Right cardiac atrium (tissue), 5 donors: ENCODE measurements at regions not wholly inside any gene's neighbourhood (a gene's known extent, or its start where the extent isn't known, plus 50 kb on each side); places are given as distances from the start of the nearest gene placed in this dataset.

Source experiments
- ATAC-seq, 2 donors: fragments of 200-7000 bp; cut with Tn5 transposase; one replicate each; pipeline versions ENCODE4 v1.8.0 to v1.9.1; 2020; ENCODE audit warnings: moderate library complexity in 2 of 2, mild to moderate bottlenecking in 1 of 2
- DNase-seq, 3 donors: peaks; one replicate each; pipeline ENCODE4 v3.0.0-alpha.2; 2020
- H3K27ac ChIP-seq: one replicate; pipeline ENCODE4 v1.5.1; 2013; ENCODE audit warnings: mild to moderate bottlenecking, low read length, control low read depth, moderate library complexity
- H3K27me3 ChIP-seq: one replicate; pipeline ENCODE4 v1.6.1; 2013; ENCODE audit not compliant: control insufficient read depth, insufficient read depth
- H3K4me1 ChIP-seq: one replicate; pipeline ENCODE4 v1.6.1; 2013; ENCODE audit warnings: low read length; ENCODE audit not compliant: control insufficient read depth, insufficient read depth
- H3K4me3 ChIP-seq: one replicate; pipeline ENCODE4 v1.5.1; 2013; ENCODE audit warnings: low read length, control low read depth
- H3K9me3 ChIP-seq: one replicate; pipeline ENCODE4 v1.6.1; 2013; ENCODE audit warnings: low read length; ENCODE audit not compliant: control insufficient read depth
- WGBS: extraction: QIAGEN DNeasy Blood & Tissue Kit; methylation state at CpG from one replicate; pipeline ENCODE4 v1.1.7; 2013; 5-methylcytosine and 5-hydroxymethylcytosine counted together
- intact Hi-C, 4 donors: fragments of 100-400 bp; cut with DNase I; formaldehyde crosslinking; loops; one replicate each; pipeline versions ENCODE4 v1.11.0 to v1.14.0; 2022 to 2023
- donor health status: healthy with polysubstance abuse.
- donor health status: DM: no; HTN: yes; CAD: no.
- donor health status: DM: no; HTN: no; CAD: no.
- donor health status: DM: no; HTN: yes; CAD: no; lungs with severe emphysema.
- donor health status: DM: yes; HTN: yes; CAD: no.

DNA sequence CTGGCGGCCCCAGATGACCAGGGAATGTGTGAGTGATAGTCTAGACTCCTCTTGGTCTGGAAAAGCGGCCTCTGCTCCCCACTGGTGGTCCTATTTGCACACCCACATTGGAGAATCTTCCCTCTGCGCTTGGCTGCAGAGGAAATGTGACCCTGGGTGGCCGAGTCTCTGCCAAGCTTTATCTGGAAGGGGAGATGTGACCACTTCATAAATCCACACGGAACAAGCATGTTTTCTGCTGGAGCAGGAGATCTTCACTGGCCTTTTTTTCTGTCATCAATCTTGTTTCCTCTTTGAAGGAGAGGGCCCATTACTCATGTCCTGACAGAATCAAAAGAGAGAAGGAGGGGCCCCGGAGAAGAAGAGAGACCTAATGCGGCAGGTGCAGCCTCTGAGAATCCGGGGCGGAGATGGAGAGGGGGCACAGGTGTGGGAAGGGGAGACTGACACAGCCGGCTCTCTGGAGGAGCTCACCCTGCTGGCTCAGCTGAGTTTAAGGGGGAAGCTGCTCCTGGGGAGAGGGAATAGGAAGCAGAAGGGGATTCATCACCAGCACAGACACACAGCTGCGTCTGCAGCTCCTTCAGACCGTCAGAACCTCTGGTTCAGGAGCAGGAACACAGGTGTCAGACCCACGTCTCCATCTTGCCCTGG lies 116.3 kb downstream of the SOX9 start:
- Histone ChIP-seq H3K9me3 (no peaks in the 10 kb centered on the region), H3K27me3 (no peaks in the 10 kb centered on the region), H3K4me3 (no peak overlapping the region), H3K4me1 (no peaks in the 10 kb centered on the region), H3K27ac (no peak overlapping the region)
- no peak for ATAC-seq
- no peak for DNase-seq
- WGBS, result 50% methylated on average over 13 of the region's 13 CpGs
- intact Hi-C loops, result no loop called here

DNA sequence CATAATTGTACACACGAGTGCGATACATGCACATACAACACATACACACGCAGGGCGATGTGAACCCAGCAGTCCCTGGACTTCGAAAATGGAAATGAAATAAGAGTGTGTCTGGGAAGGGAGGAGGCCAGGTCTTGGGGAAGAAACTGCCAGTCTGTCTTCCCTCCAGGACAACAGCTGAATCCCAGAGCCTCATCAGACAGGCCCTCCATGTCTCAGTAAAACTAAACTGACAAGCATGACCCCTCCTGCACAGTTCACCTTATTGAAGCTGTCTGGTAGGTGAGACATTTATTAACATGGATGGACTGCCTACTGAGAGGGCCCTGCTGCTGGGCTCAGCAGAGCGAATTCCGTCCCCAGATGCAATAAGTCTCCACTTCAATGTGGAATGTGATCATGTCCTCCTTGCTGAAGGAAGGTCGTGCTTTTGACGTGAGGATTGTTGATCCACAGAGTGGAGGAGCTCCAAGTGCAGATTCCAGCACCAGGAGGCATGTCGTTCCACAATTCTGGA lies 117.4 kb downstream of the SOX9 start:
- WGBS, result 70% methylated on average over 10 of the region's 10 CpGs
- Histone ChIP-seq H3K4me3 (no peak overlapping the region), H3K27me3 (no peaks in the 10 kb centered on the region), H3K4me1 (no peaks in the 10 kb centered on the region), H3K27ac (no peak overlapping the region), H3K9me3 (no peaks in the 10 kb centered on the region)
- intact Hi-C loops, result no loop called here
- ATAC-seq (no peak), DNase-seq (no peak)

DNA sequence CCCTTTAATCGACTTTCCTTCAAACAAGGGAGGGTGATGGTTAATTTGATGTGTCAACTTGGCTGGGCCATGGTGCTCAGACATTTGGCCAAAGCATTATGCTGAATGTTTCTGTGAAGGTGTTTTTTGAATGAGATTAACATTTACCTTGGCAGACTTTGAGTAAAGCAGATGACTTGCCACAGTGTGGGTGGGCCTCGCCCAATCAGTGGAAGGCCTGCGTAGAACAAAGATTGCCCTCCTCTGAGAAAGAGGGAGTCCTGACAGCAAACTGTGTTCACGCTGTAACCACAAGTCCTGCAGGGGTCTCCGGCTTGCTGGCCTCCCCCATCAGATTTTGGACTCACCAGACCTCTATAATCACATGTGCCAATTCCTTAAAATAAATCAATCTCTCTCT lies 118.7 kb downstream of the SOX9 start:
- no peak overlapping the region for H3K4me3 ChIP-seq

DNA sequence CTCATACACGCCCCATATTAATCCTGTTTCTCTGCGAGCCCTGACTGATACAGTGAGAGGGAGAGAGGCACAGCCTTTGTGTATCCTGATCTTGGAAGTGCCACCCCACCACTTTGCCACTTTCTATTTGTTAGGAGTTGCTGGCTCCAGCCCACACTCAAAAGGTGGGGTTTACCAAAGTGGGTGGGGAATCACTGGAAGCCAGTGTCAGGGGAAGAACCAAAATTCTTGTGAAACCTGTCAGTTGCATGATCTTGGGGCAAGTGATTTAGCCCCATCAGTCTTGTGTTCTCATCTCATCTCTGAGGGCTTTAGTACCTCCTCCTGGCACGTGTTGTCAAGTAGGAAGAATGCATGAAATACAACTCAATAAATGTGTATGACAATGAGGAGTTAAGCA lies 119.5 kb downstream of the SOX9 start:
- ATAC-seq (no peak), DNase-seq (no peak)
- Histone ChIP-seq H3K4me1 (no peaks in the 10 kb centered on the region), H3K4me3 (no peak overlapping the region), H3K27ac (no peak overlapping the region), H3K9me3 (no peaks in the 10 kb centered on the region), H3K27me3 (no peaks in the 10 kb centered on the region)
- intact Hi-C loops, result no loop called here
- 79% methylated on average over 3 of the region's 3 CpGs for WGBS

More for the DNA sequence above, 118.7 kb downstream of the SOX9 start:
- Histone ChIP-seq H3K27me3 (no peaks in the 10 kb centered on the region), H3K27ac (no peak overlapping the region), H3K9me3 (no peaks in the 10 kb centered on the region), H3K4me1 (no peaks in the 10 kb centered on the region)
- ATAC-seq, result no peak
- DNase-seq, result no peak
- intact Hi-C loops, result no loop called here
- 91% methylated on average over 5 of the region's 5 CpGs for WGBS

DNA sequence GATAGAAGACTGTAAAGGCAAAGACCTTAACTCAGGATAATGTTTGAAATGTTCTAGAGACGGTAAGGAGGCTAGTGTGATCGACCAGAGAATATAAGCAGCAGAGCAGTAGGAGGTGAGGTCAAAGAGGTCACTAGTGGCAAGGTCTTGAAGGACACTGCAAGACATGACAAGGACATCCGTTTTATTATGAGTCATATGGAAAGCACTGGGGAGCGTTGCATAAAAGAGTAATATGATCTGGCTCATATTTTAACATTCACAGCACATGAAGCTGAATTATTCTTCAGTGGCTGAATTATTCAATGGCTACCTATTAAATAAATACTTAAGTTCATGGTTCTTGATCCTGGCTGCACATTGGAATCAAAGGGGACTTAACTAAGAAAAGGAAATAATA lies 123.7 kb downstream of the SOX9 start:
- H3K4me1 ChIP-seq, result no peaks in the 10 kb centered on the region
- no peaks in the 10 kb centered on the region for H3K27me3 ChIP-seq
- no peaks in the 10 kb centered on the region for H3K9me3 ChIP-seq
- intact Hi-C loops, result no loop called here
- DNase-seq (no peak), ATAC-seq (no peak)
- H3K27ac ChIP-seq, result no peak overlapping the region
- no peak overlapping the region for H3K4me3 ChIP-seq
- 73% methylated on average over 4 of the region's 4 CpGs for WGBS

DNA sequence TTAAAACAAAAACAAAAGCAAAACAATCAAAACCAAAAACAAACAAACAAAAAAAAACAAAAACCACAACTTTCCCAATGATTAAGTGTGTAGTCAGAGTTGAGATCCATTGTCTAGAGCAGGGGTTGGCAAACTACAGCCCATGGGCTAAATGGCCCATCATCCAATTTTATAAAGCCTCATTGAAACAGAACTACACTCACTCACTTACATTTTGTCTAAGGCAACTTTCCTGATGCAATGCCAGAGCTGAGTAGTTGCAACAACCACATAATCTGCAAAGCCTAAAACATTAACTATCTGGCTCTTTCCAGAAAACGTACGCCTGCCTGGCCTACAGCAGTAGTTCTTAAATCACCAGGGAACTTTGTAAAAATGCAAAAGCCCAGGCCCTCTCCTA lies 124.1 kb downstream of the SOX9 start:
- Histone ChIP-seq H3K9me3 (no peaks in the 10 kb centered on the region), H3K4me1 (no peaks in the 10 kb centered on the region), H3K4me3 (no peak overlapping the region), H3K27ac (no peak overlapping the region), H3K27me3 (no peaks in the 10 kb centered on the region)
- ATAC-seq, result peak in 1 of 2 donors; percentile 61
- DNase-seq, result no peak
- intact Hi-C loops, result no loop called here
- 67% methylated on average over 2 of the region's 2 CpGs for WGBS

DNA sequence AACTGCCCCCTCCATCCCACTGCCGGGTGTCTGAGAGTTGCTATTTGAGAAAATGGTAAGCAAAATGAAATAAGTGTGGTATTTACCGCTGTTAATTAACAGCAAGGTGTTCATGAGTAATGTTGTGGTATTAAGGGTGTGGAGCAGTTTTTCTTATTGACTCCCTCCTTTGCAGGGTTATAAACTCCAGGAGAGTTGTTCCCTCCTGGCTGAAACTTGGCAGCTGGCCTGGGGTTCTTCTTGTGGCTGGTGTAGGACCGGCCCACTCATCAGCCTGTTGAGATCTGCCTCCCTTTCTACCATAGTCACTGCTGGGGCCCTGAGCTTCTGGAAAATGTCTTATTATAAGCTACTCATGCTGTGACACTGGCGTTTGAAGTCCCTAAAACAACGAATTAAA lies 128.6 kb downstream of the SOX9 start:
- no peak for ATAC-seq
- intact Hi-C loops, result no loop called here

DNA sequence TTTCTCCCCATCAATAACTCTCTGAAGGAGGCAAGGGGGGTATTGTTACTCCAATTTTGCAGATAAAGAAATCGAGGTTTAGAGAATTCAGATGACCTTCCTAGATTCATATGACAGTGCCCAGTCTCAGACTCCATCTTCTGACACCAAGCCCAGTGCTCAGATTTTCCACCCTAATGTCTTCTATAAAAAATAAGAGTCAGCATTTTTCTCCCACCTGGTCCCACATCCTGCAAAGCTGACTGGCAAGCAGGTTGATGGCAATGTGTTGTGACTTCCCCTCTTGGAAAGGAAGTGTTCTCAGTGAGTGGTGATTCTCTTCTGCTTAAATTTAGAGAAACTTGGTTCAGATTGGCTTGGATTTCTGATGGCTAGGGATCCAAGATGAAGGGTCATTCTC lies 129.4 kb downstream of the SOX9 start:
- WGBS, result 78% methylated on average over 1 of the region's 1 CpG
- H3K9me3 ChIP-seq, result no peaks in the 10 kb centered on the region
- intact Hi-C loops, result no loop called here
- H3K27ac ChIP-seq, result no peak overlapping the region
- H3K4me1 ChIP-seq, result no peaks in the 10 kb centered on the region
- ATAC-seq (no peak), DNase-seq (no peak)
- no peaks in the 10 kb centered on the region for H3K27me3 ChIP-seq
- no peak overlapping the region for H3K4me3 ChIP-seq

More for the DNA sequence above, 128.6 kb downstream of the SOX9 start:
- WGBS, result 75% methylated on average over 5 of the region's 5 CpGs
- Histone ChIP-seq H3K27me3 (no peaks in the 10 kb centered on the region), H3K9me3 (no peaks in the 10 kb centered on the region), H3K27ac (no peak overlapping the region), H3K4me3 (no peak overlapping the region), H3K4me1 (no peaks in the 10 kb centered on the region)
- no peak for DNase-seq

DNA sequence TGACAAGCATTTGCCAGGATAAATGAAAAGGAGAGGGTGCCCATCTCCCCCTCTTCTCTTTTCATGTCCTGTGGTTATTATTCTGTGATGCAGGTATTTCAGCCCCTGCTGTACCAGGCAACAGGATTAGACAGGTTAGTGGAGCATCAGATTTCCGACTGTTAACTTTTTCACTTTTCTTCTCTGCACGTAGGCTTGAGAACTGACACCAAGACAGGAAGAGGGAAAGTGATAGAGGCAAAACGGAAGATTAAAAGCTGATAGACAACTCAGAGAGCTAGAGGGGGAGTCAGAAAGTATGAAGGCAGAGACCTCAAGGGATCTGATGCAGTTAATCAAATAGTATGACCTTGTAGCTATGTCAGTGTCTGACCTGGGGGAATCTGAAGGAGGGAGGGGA lies 132.8 kb downstream of the SOX9 start:
- no peak overlapping the region for H3K27ac ChIP-seq
- 65% methylated on average over 3 of the region's 3 CpGs for WGBS
- ATAC-seq, result no peak
- H3K27me3 ChIP-seq, result no peaks in the 10 kb centered on the region
- intact Hi-C loops, result no loop called here
- H3K9me3 ChIP-seq, result no peaks in the 10 kb centered on the region
- H3K4me3 ChIP-seq, result no peak overlapping the region
- H3K4me1 ChIP-seq, result no peaks in the 10 kb centered on the region
- DNase-seq, result no peak

DNA sequence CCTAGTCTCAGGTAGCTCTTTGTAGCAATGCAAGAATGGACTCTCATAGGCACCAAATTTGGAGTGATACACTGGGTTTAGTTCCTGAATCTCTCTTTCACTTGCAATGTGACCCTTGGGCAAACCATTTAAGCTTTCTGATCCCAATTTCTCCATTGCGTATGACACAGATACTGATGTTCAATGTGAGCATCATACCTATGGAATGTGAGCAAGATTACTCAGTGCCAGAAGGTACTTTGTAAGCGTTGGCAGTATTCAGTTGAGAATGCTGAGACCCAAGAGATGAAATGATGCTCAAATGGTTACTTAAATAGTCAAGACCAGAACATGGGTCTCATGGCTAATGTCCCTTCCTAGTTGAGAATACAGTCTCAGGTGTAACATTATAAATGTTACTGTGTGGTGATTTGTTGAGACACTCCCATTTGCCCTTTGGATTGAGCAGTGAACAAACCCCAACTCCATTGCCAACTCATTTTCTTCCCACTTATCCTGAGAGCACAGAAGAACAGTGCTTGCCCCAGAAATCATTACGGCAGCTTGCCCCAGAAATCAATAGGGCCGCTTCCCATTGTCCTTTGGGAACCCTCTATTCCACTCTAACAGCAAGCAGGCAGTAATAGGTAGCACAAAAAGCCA lies 134.1 kb downstream of the SOX9 start:
- no peak overlapping the region for H3K27ac ChIP-seq
- no peaks in the 10 kb centered on the region for H3K4me1 ChIP-seq
- intact Hi-C loops, result no loop called here
- no peaks in the 10 kb centered on the region for H3K27me3 ChIP-seq
- H3K9me3 ChIP-seq, result no peaks in the 10 kb centered on the region
- H3K4me3 ChIP-seq, result no peak overlapping the region
- 88% methylated on average over 4 of the region's 4 CpGs for WGBS
- no peak for DNase-seq
- no peak for ATAC-seq

DNA sequence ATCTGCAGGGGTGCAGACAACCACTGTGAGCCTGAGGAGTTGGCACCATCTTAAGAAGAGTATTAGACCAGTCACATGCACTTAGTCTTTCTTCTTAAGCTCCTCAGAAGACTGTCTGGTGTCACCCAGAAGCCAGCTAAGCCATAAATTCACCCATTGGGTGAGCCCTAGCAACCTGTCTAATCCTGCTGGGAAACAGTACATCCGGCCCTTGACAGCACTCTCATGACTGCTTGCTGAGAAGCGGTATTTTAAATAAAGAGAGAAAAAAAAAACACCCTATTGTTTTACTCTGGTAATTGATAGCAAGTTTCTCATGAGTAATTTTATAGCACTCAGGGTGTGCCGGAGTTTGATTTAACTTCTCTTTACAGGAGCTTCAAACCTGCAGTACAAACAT lies 134.7 kb downstream of the SOX9 start:
- no peak overlapping the region for H3K27ac ChIP-seq
- DNase-seq (no peak), ATAC-seq (no peak)
- intact Hi-C loops, result no loop called here
- H3K4me3 ChIP-seq, result no peak overlapping the region
- H3K4me1 ChIP-seq, result no peaks in the 10 kb centered on the region
- WGBS, result 79% methylated on average over 3 of the region's 3 CpGs
- H3K27me3 ChIP-seq, result no peaks in the 10 kb centered on the region
- H3K9me3 ChIP-seq, result no peaks in the 10 kb centered on the region
